NCI-H2227 treated with DMSO at 0.1 percent for 48 hours (cell line): ENCODE measurements at regions not wholly inside any gene's neighbourhood (a gene's known extent, or its start where the extent isn't known, plus 50 kb on each side); places are given as distances from the start of the nearest gene placed in this dataset.
"Not testable (repeated sequence)": the region's sequence is repeated elsewhere in the genome, so short reads cannot be mapped to it uniquely, and the experiment has no call there.

Experiments
- DNase-seq: peaks from one replicate; lab custom pipeline; 2025; lab: John Stamatoyannopoulos, UW

- no peak for DNase-seq
Measured at GRCh38 chr6:80636689-80637088, 530.2 kb downstream of the BCKDHB start.

- no peak for DNase-seq
Measured at GRCh38 chr6:80633412-80633811, 526.9 kb downstream of the BCKDHB start.

GRCh38 chr6:80625405-80625804 is 518.9 kb downstream of the BCKDHB start:
- no peak for DNase-seq

GRCh38 chr6:80623066-80623815 is 516.8 kb downstream of the BCKDHB start:
- DNase-seq, result no peak

GRCh38 chr6:80622641-80623040 is 516.2 kb downstream of the BCKDHB start:
- no peak for DNase-seq

GRCh38 chr6:80618953-80619352 is 512.5 kb downstream of the BCKDHB start:
- DNase-seq, result no peak

GRCh38 chr6:80610846-80611245 is 504.4 kb downstream of the BCKDHB start:
- DNase-seq, result no peak

- DNase-seq, result no peak
Measured at GRCh38 chr6:80608881-80609280, 502.4 kb downstream of the BCKDHB start.

- no peak for DNase-seq
Measured at GRCh38 chr6:80607811-80608391, 501.4 kb downstream of the BCKDHB start.

- DNase-seq, result no peak
Measured at GRCh38 chr6:80605165-80605989, 498.9 kb downstream of the BCKDHB start.

- DNase-seq, result no peak
Measured at GRCh38 chr6:80603679-80604078, 497.2 kb downstream of the BCKDHB start.

GRCh38 chr6:80594461-80594860 is 488.0 kb downstream of the BCKDHB start:
- DNase-seq, result no peak

- no peak for DNase-seq
Measured at GRCh38 chr6:80592436-80592835, 486.0 kb downstream of the BCKDHB start.

- no peak for DNase-seq
Measured at GRCh38 chr6:80586242-80586641, 479.8 kb downstream of the BCKDHB start.

GRCh38 chr6:80579391-80580023 is 473.0 kb downstream of the BCKDHB start:
- DNase-seq, result no peak

GRCh38 chr6:80573320-80573719 is 466.8 kb downstream of the BCKDHB start:
- DNase-seq, result not testable (repeated sequence)

- no peak for DNase-seq
Measured at GRCh38 chr6:80566361-80566760, 459.9 kb downstream of the BCKDHB start.

GRCh38 chr6:80553071-80553740 is 446.7 kb downstream of the BCKDHB start:
- no peak for DNase-seq

- no peak for DNase-seq
Measured at GRCh38 chr6:80550748-80551147, 444.3 kb downstream of the BCKDHB start.

- no peak for DNase-seq
Measured at GRCh38 chr6:80550281-80550680, 443.8 kb downstream of the BCKDHB start.

GRCh38 chr6:80548532-80548931 is 442.1 kb downstream of the BCKDHB start:
- no peak for DNase-seq

GRCh38 chr6:80547827-80548226 is 441.4 kb downstream of the BCKDHB start:
- DNase-seq, result no peak
